IMR-90 (cell line): ENCODE measurements at regions not wholly inside any gene's neighbourhood (a gene's known extent, or its start where the extent isn't known, plus 50 kb on each side); places are given as distances from the start of the nearest gene placed in this dataset.

Source experiments
- ATAC-seq: fragments of 200-7000 bp; cut with Tn5 transposase; 2 replicates; pipeline ENCODE4 v1.9.1; 2020; ENCODE audit warnings: low read depth, mild to moderate bottlenecking, moderate library complexity
- BruUV-seq: library from RNA; stranded (reverse); fragments of 400-500 nt; replicated peaks from 2 replicates; lab custom pipeline; 2021; lab: Mats Ljungman, UMichigan
- CTCF ChIA-PET: fragments of 300-600 bp; formaldehyde crosslinking; extraction: SDS; loops from one replicate; lab custom pipeline; 2021; ENCODE audit warnings: antibody characterized with exemption; lab: Yijun Ruan, JAX
- POLR2A ChIA-PET: fragments of 300-600 bp; sonication (Branson Sonifier 250); formaldehyde crosslinking; loops from one replicate; lab custom pipeline; 2022; ENCODE audit warnings: antibody characterized with exemption; ENCODE audit not compliant: unreplicated experiment; lab: Charles Lee
- DNase-seq: peaks from one replicate; pipeline ENCODE4 v3.0.0; 2013
- H2AFZ ChIP-seq: replicated peaks from 2 replicates; pipeline ENCODE3; 2013; ENCODE audit warnings: low read length, mild to moderate bottlenecking; ENCODE audit not compliant: poor library complexity
- H2AK5ac ChIP-seq: 2 replicates; pipeline ENCODE4 v1.6.1; 2013; ENCODE audit warnings: low read depth, low read length, inconsistent platforms
- H2AK9ac ChIP-seq: replicated peaks from 2 replicates; pipeline ENCODE3; 2013; ENCODE audit warnings: mild to moderate bottlenecking, low read depth, low read length, moderate library complexity; ENCODE audit not compliant: poor library complexity
- H2BK120ac ChIP-seq: 2 replicates; pipeline ENCODE4 v1.6.1; 2013; ENCODE audit warnings: low read depth, low read length, inconsistent platforms
- H2BK15ac ChIP-seq: 3 replicates; pipeline ENCODE4 v1.6.1; 2013; ENCODE audit warnings: low read depth, low read length, inconsistent platforms
- H2BK20ac ChIP-seq: 2 replicates; pipeline ENCODE4 v1.6.1; 2013; ENCODE audit warnings: low read depth, mild to moderate bottlenecking, inconsistent platforms, low read length, moderate library complexity
- H2BK5ac ChIP-seq: 2 replicates; pipeline ENCODE4 v1.6.1; 2013; ENCODE audit warnings: mild to moderate bottlenecking, low read depth, low read length, inconsistent platforms; ENCODE audit not compliant: poor library complexity, severe bottlenecking
- H3K14ac ChIP-seq: replicated peaks from 2 replicates; pipeline ENCODE4 v1.6.1; 2013; ENCODE audit warnings: low read depth, low read length, inconsistent platforms
- H3K18ac ChIP-seq: 2 replicates; pipeline ENCODE4 v1.6.1; 2013; ENCODE audit warnings: low read depth, low read length, control low read depth
- H3K23ac ChIP-seq: 2 replicates; pipeline ENCODE4 v1.6.1; 2013; ENCODE audit warnings: low read depth, low read length, inconsistent platforms
- H3K27ac ChIP-seq: 2 replicates; pipeline ENCODE4 v1.5.1; 2013; ENCODE audit warnings: mild to moderate bottlenecking, control low read depth, low read length; ENCODE audit not compliant: insufficient read depth
- H3K27me3 ChIP-seq: 2 replicates; pipeline ENCODE4 v1.6.1; 2013; ENCODE audit warnings: low read length; ENCODE audit not compliant: control insufficient read depth, insufficient read depth
- H3K36me3 ChIP-seq: 2 replicates; pipeline ENCODE4 v1.6.1; 2013; ENCODE audit warnings: low read length, mixed read lengths; ENCODE audit not compliant: control insufficient read depth, insufficient read depth
- H3K4ac ChIP-seq: 2 replicates; pipeline ENCODE4 v1.6.1; 2013; ENCODE audit warnings: low read depth, low read length, inconsistent platforms
- H3K4me1 ChIP-seq: 2 replicates; pipeline ENCODE4 v1.6.1; 2013; ENCODE audit warnings: low read length, mixed read lengths; ENCODE audit not compliant: control insufficient read depth, insufficient read depth
- H3K4me2 ChIP-seq: 2 replicates; pipeline ENCODE4 v1.6.1; 2013; ENCODE audit warnings: low read depth, mild to moderate bottlenecking, control low read depth, low read length, moderate library complexity
- H3K4me3 ChIP-seq: 2 replicates; pipeline ENCODE4 v1.5.1; 2013; ENCODE audit warnings: low read depth, mild to moderate bottlenecking, control low read depth, low read length, moderate library complexity; ENCODE audit not compliant: insufficient read depth
- H3K56ac ChIP-seq: 2 replicates; pipeline ENCODE4 v1.6.1; 2013; ENCODE audit warnings: low read length, inconsistent platforms; ENCODE audit not compliant: insufficient read depth; ENCODE audit errors: extremely low read depth
- H3K79me1 ChIP-seq, 2 experiments: 2 replicates each; pipeline ENCODE4 v1.6.1; 2013; ENCODE audit warnings: low read length in 2 of 2, inconsistent platforms in 1 of 2, low read depth in 1 of 2
- H3K9ac ChIP-seq: 2 replicates; pipeline ENCODE4 v1.6.1; 2013; ENCODE audit warnings: low read depth, low read length, control low read depth
- H3K9me1 ChIP-seq: 2 replicates; pipeline ENCODE4 v1.6.1; 2013; ENCODE audit warnings: low read length, inconsistent platforms; ENCODE audit not compliant: insufficient read depth
- H3K9me3 ChIP-seq: 2 replicates; pipeline ENCODE4 v1.6.1; 2013; ENCODE audit warnings: low read length; ENCODE audit not compliant: control insufficient read depth, insufficient read depth
- H4K20me1 ChIP-seq: 2 replicates; pipeline ENCODE4 v1.6.1; 2013; ENCODE audit warnings: low read length, inconsistent platforms; ENCODE audit not compliant: insufficient read depth
- H4K5ac ChIP-seq: 2 replicates; pipeline ENCODE4 v1.6.1; 2013; ENCODE audit warnings: mild to moderate bottlenecking, low read depth, low read length, control low read depth
- H4K8ac ChIP-seq, 2 experiments: 2 replicates each; pipeline ENCODE4 v1.6.1; 2013; ENCODE audit warnings: low read depth in 2 of 2, low read length in 2 of 2, control low read depth in 1 of 2, inconsistent platforms in 1 of 2
- H4K91ac ChIP-seq: 2 replicates; pipeline ENCODE4 v1.6.1; 2013; ENCODE audit warnings: low read depth, low read length, inconsistent platforms; ENCODE audit not compliant: insufficient read depth
- BHLHE40 ChIP-seq: fragments of 150-350 bp; IDR thresholded peaks from 2 replicates; pipeline ENCODE4 v1.6.1; 2016; ENCODE audit warnings: mild to moderate bottlenecking, low read depth, low read length
- CEBPB ChIP-seq: IDR thresholded peaks from 2 replicates; pipeline ENCODE4 v1.6.1; 2012; ENCODE audit warnings: low read depth, low read length, improper control_type of control experiment
- CHD1 ChIP-seq: IDR thresholded peaks from 2 replicates; pipeline ENCODE4 v1.6.1; 2012; ENCODE audit warnings: low read depth, low read length, improper control_type of control experiment
- FOS ChIP-seq: fragments of 150-350 bp; IDR thresholded peaks from 2 replicates; pipeline ENCODE4 v1.6.1; 2016; ENCODE audit warnings: low read depth, low read length
- MAFK ChIP-seq: IDR thresholded peaks from 2 replicates; pipeline ENCODE4 v1.6.1; 2012; ENCODE audit warnings: low read depth, low read length, improper control_type of control experiment
- MXI1 ChIP-seq: IDR thresholded peaks from 2 replicates; pipeline ENCODE4 v1.6.1; 2012; ENCODE audit warnings: low read depth, mild to moderate bottlenecking, low read length, moderate library complexity, borderline replicate concordance
- NFE2L2 ChIP-seq: fragments of 150-350 bp; IDR thresholded peaks from 2 replicates; pipeline ENCODE4 v1.6.1; 2016; ENCODE audit warnings: low read depth, mild to moderate bottlenecking, low read length
- RFX5 ChIP-seq: IDR thresholded peaks from 2 replicates; pipeline ENCODE4 v1.8.0; 2012; ENCODE audit warnings: low read depth, mild to moderate bottlenecking, low read length, moderate library complexity
- WGBS, 2 experiments: methylation state at CpG; one replicate each; pipeline versions ENCODE4 v1.1.5 to v1.1.7; 2013; ENCODE audit warnings: missing lambda C conversion rate in 2 of 2; ENCODE audit not compliant: insufficient read length in 1 of 2; ENCODE audit errors: extremely low coverage in 2 of 2; 5-methylcytosine and 5-hydroxymethylcytosine counted together
- dilution Hi-C: fragments of 300-500 bp; cut with HindIII; formaldehyde crosslinking; loops from one replicate; pipeline ENCODE4 v1.14.3; 2018; ENCODE audit warnings: low sequenced_read_pairs; ENCODE audit not compliant: unreplicated experiment
- in situ Hi-C: fragments of 300-500 bp; cut with MboI; formaldehyde crosslinking; loops from 3 replicates; pipeline ENCODE4 v1.14.3; 2019; ENCODE audit warnings: low sequenced_read_pairs, inconsistent platforms, mixed read lengths
- intact Hi-C: fragments of 100-400 bp; cut with micrococcal nuclease; formaldehyde crosslinking; loops from 2 replicates; pipeline ENCODE4 v1.10.0; 2022
- TF ChIP-seq, protein P1 (sequence below): conservative IDR thresholded peaks from 2 replicates; pipeline ENCODE4 v1.5.1; 2012; ENCODE audit warnings: mild to moderate bottlenecking, low read depth, low read length, improper control_type of control experiment

DNA sequence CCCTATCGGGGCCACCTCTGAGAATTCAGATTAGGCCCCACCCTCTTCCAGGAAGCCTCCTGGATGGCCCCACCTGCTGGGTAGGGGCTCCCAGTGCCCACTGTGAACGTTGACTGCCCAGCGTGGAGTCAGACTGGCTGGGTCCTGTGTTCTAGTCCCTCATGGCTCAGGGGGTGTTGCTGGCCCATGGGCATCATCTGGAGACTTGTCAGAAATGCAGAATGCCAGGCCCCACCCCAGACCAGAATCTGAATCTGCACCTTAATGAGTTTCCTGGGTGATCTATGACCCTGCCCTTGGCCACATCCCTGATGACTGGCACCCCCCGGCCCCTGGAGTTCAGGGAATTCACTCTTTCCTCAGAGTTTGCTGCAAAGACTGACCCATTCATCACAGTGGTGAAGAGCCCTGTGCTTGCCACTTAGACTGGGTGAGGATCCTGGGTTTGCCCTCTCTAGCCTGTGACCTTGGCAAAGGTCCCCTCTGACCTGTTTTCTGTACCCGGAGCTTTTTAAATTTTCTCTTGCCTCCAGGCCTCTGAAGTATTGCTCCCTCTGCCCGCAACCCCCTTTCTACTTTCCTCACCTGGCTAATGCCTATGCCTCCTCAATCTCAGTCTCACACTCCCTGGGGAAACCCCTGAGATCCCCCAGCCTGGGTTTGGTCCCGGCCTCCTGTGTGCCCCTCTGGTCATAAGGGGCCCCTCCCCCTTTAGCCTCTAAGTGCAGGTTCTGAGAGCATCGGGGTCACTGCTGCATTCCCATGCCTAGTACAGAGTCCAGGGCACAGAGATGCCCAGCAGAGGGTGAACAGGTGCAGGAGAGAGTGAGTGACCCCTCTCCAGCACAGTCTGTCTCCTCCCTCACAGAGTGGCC, 184.2 kb downstream of the MATN1 start:
- Histone ChIP-seq H3K56ac (no peak overlapping the region), H2AK5ac (no peak overlapping the region), H3K23ac (no peak overlapping the region), H3K4me2 (no peak overlapping the region), H3K36me3 (no peaks in the 10 kb centered on the region), H4K20me1 (no peaks in the 10 kb centered on the region), H2BK15ac (no peak overlapping the region), H3K18ac (no peak overlapping the region), H3K27ac (no peak overlapping the region), H2BK120ac (no peak overlapping the region), H2BK5ac (no peak overlapping the region), H3K4me3 (no peak overlapping the region), H3K9me3 (no peaks in the 10 kb centered on the region), H3K4me1 (no peaks in the 10 kb centered on the region), H3K27me3 (no peaks in the 10 kb centered on the region), H2AK9ac (no peak overlapping the region), H3K9ac (no peak overlapping the region), H4K91ac (no peak overlapping the region), H2BK20ac (no peak overlapping the region), H3K79me1 (no peaks in the 10 kb centered on the region), H4K8ac (no peak overlapping the region), H3K4ac (no peak overlapping the region), H3K14ac (no peak overlapping the region), H3K9me1 (no peaks in the 10 kb centered on the region), H2AFZ (no peak overlapping the region), H4K5ac (no peak overlapping the region)
- WGBS, 2 experiments = 68% methylated on average over 2 of the region's 8 CpGs; no CpG with 5 or more reads in 1 of the 2 experiments
- ATAC-seq = no peak
- intact Hi-C loops (no loop called here), dilution Hi-C loops (no loop called here), in situ Hi-C loops (no loop called here)
- ChIA-PET CTCF (no interaction called here), POLR2A (no interaction called here)
- DNase-seq = no peak
- TF ChIP-seq CHD1 (no peak), MXI1 (no peak), CEBPB (no peak), RFX5 (no peak), FOS (no peak), BHLHE40 (no peak), NFE2L2 (no peak), MAFK (no peak)
- TF ChIP-seq, protein P1, sequence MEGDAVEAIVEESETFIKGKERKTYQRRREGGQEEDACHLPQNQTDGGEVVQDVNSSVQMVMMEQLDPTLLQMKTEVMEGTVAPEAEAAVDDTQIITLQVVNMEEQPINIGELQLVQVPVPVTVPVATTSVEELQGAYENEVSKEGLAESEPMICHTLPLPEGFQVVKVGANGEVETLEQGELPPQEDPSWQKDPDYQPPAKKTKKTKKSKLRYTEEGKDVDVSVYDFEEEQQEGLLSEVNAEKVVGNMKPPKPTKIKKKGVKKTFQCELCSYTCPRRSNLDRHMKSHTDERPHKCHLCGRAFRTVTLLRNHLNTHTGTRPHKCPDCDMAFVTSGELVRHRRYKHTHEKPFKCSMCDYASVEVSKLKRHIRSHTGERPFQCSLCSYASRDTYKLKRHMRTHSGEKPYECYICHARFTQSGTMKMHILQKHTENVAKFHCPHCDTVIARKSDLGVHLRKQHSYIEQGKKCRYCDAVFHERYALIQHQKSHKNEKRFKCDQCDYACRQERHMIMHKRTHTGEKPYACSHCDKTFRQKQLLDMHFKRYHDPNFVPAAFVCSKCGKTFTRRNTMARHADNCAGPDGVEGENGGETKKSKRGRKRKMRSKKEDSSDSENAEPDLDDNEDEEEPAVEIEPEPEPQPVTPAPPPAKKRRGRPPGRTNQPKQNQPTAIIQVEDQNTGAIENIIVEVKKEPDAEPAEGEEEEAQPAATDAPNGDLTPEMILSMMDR = no peak
- BruUV-seq = no TSS peak
